ENCODE measurements at regions not wholly inside any gene's neighbourhood (a gene's known extent, or its start where the extent isn't known, plus 50 kb on each side); places are given as distances from the start of the nearest gene placed in this dataset.

DNA sequence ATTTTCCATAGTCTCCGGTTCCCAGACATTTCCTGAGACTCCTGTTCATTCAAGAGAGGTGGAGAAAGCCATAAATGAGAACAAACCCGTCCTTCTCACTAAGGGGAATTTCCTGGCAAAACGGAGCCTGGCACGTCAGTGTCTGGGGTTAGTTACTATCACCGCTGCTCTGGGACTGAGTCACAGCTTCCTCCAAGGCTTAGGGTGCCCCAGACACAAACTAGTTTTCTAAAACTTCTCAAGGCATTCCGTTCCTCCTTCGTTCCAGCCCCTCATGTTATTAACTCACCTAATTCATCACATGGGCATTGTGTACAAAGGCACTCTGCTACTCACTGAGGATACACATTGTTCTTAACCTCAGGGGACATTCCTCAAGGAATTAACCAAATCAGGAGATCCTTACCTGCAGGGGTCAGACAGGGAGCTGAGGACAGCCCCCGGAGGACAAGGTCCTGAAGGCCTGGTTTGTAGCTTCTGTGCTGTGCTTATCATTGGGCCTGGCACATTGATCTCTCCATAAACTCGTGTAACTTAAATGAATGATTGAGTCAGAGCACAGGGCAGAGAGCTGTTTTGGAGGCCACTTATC lies 103.0 kb upstream of the KLF6 start (continued):
- TF ChIP-seq ATF6 (CRISPR knock-in tag; IDR thresholded peaks at IDR 0.05), result no peak
- no peak for TF ChIP-seq SOX15 (CRISPR knock-in tag; IDR thresholded peaks at IDR 0.05)
- TF ChIP-seq NFE2L1 (CRISPR knock-in tag; IDR thresholded peaks at IDR 0.05), result no peak
- TF ChIP-seq, protein P1, sequence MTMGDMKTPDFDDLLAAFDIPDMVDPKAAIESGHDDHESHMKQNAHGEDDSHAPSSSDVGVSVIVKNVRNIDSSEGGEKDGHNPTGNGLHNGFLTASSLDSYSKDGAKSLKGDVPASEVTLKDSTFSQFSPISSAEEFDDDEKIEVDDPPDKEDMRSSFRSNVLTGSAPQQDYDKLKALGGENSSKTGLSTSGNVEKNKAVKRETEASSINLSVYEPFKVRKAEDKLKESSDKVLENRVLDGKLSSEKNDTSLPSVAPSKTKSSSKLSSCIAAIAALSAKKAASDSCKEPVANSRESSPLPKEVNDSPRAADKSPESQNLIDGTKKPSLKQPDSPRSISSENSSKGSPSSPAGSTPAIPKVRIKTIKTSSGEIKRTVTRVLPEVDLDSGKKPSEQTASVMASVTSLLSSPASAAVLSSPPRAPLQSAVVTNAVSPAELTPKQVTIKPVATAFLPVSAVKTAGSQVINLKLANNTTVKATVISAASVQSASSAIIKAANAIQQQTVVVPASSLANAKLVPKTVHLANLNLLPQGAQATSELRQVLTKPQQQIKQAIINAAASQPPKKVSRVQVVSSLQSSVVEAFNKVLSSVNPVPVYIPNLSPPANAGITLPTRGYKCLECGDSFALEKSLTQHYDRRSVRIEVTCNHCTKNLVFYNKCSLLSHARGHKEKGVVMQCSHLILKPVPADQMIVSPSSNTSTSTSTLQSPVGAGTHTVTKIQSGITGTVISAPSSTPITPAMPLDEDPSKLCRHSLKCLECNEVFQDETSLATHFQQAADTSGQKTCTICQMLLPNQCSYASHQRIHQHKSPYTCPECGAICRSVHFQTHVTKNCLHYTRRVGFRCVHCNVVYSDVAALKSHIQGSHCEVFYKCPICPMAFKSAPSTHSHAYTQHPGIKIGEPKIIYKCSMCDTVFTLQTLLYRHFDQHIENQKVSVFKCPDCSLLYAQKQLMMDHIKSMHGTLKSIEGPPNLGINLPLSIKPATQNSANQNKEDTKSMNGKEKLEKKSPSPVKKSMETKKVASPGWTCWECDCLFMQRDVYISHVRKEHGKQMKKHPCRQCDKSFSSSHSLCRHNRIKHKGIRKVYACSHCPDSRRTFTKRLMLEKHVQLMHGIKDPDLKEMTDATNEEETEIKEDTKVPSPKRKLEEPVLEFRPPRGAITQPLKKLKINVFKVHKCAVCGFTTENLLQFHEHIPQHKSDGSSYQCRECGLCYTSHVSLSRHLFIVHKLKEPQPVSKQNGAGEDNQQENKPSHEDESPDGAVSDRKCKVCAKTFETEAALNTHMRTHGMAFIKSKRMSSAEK (CRISPR knock-in tag; IDR thresholded peaks at IDR 0.05; ENCODE audit: borderline replicate concordance), result 0 out of 2 replicates have a peak, but pooled peaks have one; percentile 52
- no peak for TF ChIP-seq PRRX2 (CRISPR knock-in tag; IDR thresholded peaks at IDR 0.05)
- no peak for TF ChIP-seq ZNF263 (CRISPR knock-in tag; IDR thresholded peaks at IDR 0.05; ENCODE audit: low read depth)
- no peak for TF ChIP-seq MLX (CRISPR knock-in tag; IDR thresholded peaks at IDR 0.05)
- no peak for TF ChIP-seq ZNF281 (CRISPR knock-in tag; IDR thresholded peaks at IDR 0.05)
- TF ChIP-seq CREB1 (CRISPR knock-in tag; IDR thresholded peaks at IDR 0.05), result no peak
- no peak for TF ChIP-seq ZNF317 (CRISPR knock-in tag; IDR thresholded peaks at IDR 0.05; ENCODE audit: borderline replicate concordance, low read depth)
- no peak for TF ChIP-seq ZNF138 (CRISPR knock-in tag; conservative IDR thresholded peaks at IDR 0.05)
- no peak for TF ChIP-seq HMGXB4 (CRISPR knock-in tag; IDR thresholded peaks at IDR 0.05)
- TF ChIP-seq E2F1 (CRISPR knock-in tag; IDR thresholded peaks at IDR 0.05), result no peak
- TF ChIP-seq ZNF396 (CRISPR knock-in tag; IDR thresholded peaks at IDR 0.05; ENCODE audit: borderline replicate concordance), result no peak
- no peak for TF ChIP-seq GRHL2 (CRISPR knock-in tag; IDR thresholded peaks at IDR 0.05; ENCODE audit: insufficient replicate concordance, severe bottlenecking)
- TF ChIP-seq PREB (CRISPR knock-in tag; IDR thresholded peaks at IDR 0.05; ENCODE audit: borderline replicate concordance), result no peak
- TF ChIP-seq OVOL2 (CRISPR knock-in tag; IDR thresholded peaks at IDR 0.05; ENCODE audit: borderline replicate concordance), result no peak
- no peak for TF ChIP-seq ZNF121 (CRISPR knock-in tag; IDR thresholded peaks at IDR 0.05)
- TF ChIP-seq CBFB (CRISPR knock-in tag; IDR thresholded peaks at IDR 0.05; ENCODE audit: low read depth), result no peak
- TF ChIP-seq ZNF671 (CRISPR knock-in tag; IDR thresholded peaks at IDR 0.05), result no peak
- TF ChIP-seq ATF1 (CRISPR knock-in tag; IDR thresholded peaks at IDR 0.05), result no peak
- no peak for TF ChIP-seq NR3C1 (CRISPR knock-in tag; conservative IDR thresholded peaks at IDR 0.05; ENCODE audit: low read depth)
- no peak for TF ChIP-seq IRF2 (CRISPR knock-in tag; IDR thresholded peaks at IDR 0.05; ENCODE audit: borderline replicate concordance, low read depth)
- TF ChIP-seq ESRRA (CRISPR knock-in tag; IDR thresholded peaks at IDR 0.05; ENCODE audit: borderline replicate concordance), result no peak
- TF ChIP-seq TEAD1 (CRISPR knock-in tag; IDR thresholded peaks at IDR 0.05), result peak; percentile 99
